ENCODE measurements at regions not wholly inside any gene's neighbourhood (a gene's known extent, or its start where the extent isn't known, plus 50 kb on each side); places are given as distances from the start of the nearest gene placed in this dataset.

- H3K36me3 ChIP-seq (ENCODE audit: insufficient read depth): no peaks in the 10 kb centered on the region
- no peaks in the 10 kb centered on the region for H3K4me1 ChIP-seq (ENCODE audit: low read depth, poor library complexity, severe bottlenecking)
- H3K4me3 ChIP-seq (IDR thresholded peaks at IDR 0.05; ENCODE audit: insufficient read depth, low read depth, low read length): no peak overlapping the region
- no peak overlapping the region for H3K27ac ChIP-seq
- H3K4me2 ChIP-seq: no peak overlapping the region
- H2AFZ ChIP-seq (ENCODE audit: low read depth): no peak overlapping the region
- H4K20me1 ChIP-seq (ENCODE audit: insufficient read depth): no peaks in the 10 kb centered on the region
- H3K27me3 ChIP-seq (ENCODE audit: insufficient read depth, low read depth): no peaks in the 10 kb centered on the region
- no peak overlapping the region for H3K9ac ChIP-seq
- no peak for TF ChIP-seq CTCF (conservative IDR thresholded peaks at IDR 0.05; ENCODE audit: low read depth, low read length)
- no peaks in the 10 kb centered on the region for H3K79me2 ChIP-seq (ENCODE audit: insufficient read depth, low read depth)
These were observed 203.8 kb upstream of the SVIL start for GRCh38 chr10:29838539-29838938.

GRCh38 chr10:29837586-29837985 lies 202.8 kb upstream of the SVIL start:
- no peak overlapping the region for H2AFZ ChIP-seq (ENCODE audit: low read depth)

GRCh38 chr10:29836396-29836795 lies 201.6 kb upstream of the SVIL start:
- TF ChIP-seq CTCF (conservative IDR thresholded peaks at IDR 0.05; ENCODE audit: low read depth, low read length): no peak

More at GRCh38 chr10:29837586-29837985, 202.8 kb upstream of the SVIL start:
- Histone ChIP-seq H3K27me3 (ENCODE audit: insufficient read depth, low read depth) (no peaks in the 10 kb centered on the region), H3K9ac (no peak overlapping the region), H3K4me2 (no peak overlapping the region), H3K4me1 (ENCODE audit: low read depth, poor library complexity, severe bottlenecking) (no peaks in the 10 kb centered on the region), H3K36me3 (ENCODE audit: insufficient read depth) (no peaks in the 10 kb centered on the region), H3K79me2 (ENCODE audit: insufficient read depth, low read depth) (no peaks in the 10 kb centered on the region), H3K4me3 (IDR thresholded peaks at IDR 0.05; ENCODE audit: insufficient read depth, low read depth, low read length) (no peak overlapping the region), H3K27ac (no peak overlapping the region), H4K20me1 (ENCODE audit: insufficient read depth) (no peaks in the 10 kb centered on the region)
- no peak for TF ChIP-seq CTCF (conservative IDR thresholded peaks at IDR 0.05; ENCODE audit: low read depth, low read length)

GRCh38 chr10:29835055-29835454 lies 200.3 kb upstream of the SVIL start:
- H2AFZ ChIP-seq (ENCODE audit: low read depth): no peak overlapping the region
- H3K79me2 ChIP-seq (ENCODE audit: insufficient read depth, low read depth): no peaks in the 10 kb centered on the region
- H3K9ac ChIP-seq: no peak overlapping the region
- no peak overlapping the region for H3K4me2 ChIP-seq
- H3K27me3 ChIP-seq (ENCODE audit: insufficient read depth, low read depth): no peaks in the 10 kb centered on the region
- H3K4me3 ChIP-seq (IDR thresholded peaks at IDR 0.05; ENCODE audit: insufficient read depth, low read depth, low read length): no peak overlapping the region
- no peaks in the 10 kb centered on the region for H3K36me3 ChIP-seq (ENCODE audit: insufficient read depth)
- no peak for TF ChIP-seq CTCF (conservative IDR thresholded peaks at IDR 0.05; ENCODE audit: low read depth, low read length)
- H3K27ac ChIP-seq: no peak overlapping the region
- H4K20me1 ChIP-seq (ENCODE audit: insufficient read depth): no peaks in the 10 kb centered on the region
- no peaks in the 10 kb centered on the region for H3K4me1 ChIP-seq (ENCODE audit: low read depth, poor library complexity, severe bottlenecking)

More at GRCh38 chr10:29836396-29836795, 201.6 kb upstream of the SVIL start:
- H3K79me2 ChIP-seq (ENCODE audit: insufficient read depth, low read depth): no peaks in the 10 kb centered on the region
- no peaks in the 10 kb centered on the region for H3K36me3 ChIP-seq (ENCODE audit: insufficient read depth)
- no peak overlapping the region for H3K27ac ChIP-seq
- no peak overlapping the region for H3K4me3 ChIP-seq (IDR thresholded peaks at IDR 0.05; ENCODE audit: insufficient read depth, low read depth, low read length)
- H3K27me3 ChIP-seq (ENCODE audit: insufficient read depth, low read depth): no peaks in the 10 kb centered on the region
- no peak overlapping the region for H3K9ac ChIP-seq
- no peaks in the 10 kb centered on the region for H4K20me1 ChIP-seq (ENCODE audit: insufficient read depth)
- no peak overlapping the region for H2AFZ ChIP-seq (ENCODE audit: low read depth)
- no peak overlapping the region for H3K4me2 ChIP-seq
- H3K4me1 ChIP-seq (ENCODE audit: low read depth, poor library complexity, severe bottlenecking): no peaks in the 10 kb centered on the region

All from KMS-11 (cell line).